ENCODE measurements at regions not wholly inside any gene's neighbourhood (a gene's known extent, or its start where the extent isn't known, plus 50 kb on each side); places are given as distances from the start of the nearest gene placed in this dataset.

DNA sequence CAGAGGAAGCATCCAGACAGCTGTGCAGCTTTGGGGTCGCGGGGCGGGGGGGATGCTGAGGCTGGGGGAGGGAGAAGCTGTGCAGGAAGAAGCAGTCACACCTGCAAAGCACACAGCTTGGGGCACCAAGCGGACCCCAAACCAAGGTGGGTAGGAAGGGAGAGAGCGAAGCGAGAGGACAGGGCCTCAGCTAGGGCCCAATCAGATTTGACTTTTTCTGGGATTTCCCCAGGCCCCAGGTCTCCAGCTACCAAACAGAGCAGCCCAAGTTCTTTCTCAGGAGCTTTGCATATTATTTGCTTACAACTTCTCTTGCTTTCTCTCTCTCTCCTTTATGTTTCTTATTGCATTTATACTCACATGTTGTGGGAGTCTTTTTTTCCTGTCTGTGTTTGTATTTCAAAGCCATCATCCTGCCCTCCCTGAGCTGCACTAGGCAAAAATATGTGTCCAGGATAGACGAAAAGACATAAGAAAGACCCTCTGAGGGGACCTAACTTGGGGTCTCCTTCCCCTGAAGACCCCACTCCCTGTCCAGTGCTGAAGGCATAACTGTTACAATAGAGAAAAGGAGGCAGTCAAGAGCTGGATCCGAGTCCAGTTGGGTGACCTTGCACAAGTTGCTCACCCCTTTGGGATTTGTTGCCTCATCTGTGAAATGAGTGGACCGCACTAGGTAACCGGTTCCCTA, 50.6 kb upstream of the SMNDC1 start:
- no peak for DNase-seq

DNA sequence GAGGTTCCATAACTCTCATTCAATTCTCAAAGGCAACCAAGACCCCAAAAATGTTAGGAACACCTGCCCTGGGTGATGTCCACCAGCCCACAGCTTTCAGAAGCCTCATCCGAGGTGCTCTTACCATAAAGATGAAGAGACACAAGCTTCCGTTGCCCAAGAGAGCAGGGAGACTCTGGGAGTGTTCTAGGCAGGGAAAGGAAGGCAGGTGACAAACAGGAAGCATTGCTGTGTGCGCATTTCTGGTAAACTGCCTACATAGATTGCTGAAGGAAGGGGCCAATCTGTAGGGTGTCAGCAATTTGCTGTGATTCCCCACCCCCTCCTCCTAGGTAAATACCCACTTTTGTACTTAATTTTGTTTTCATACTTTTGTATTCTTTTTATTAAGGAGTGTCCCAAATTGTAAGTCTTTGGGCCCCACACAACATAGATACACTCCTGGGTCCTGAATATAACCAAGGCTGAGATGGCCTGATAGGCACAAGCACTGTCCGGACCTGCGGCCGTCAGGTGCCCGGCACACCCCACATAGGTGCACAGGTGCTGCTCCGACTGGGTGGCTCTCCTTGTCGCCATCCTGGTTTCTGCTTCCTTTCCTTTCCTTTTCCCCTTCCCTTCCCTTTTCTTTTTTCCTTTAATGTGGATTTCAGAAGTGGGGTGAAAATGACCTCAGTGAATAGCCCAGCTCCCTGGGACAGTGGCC, 51.4 kb upstream of the SMNDC1 start:
- no peak for DNase-seq

DNA sequence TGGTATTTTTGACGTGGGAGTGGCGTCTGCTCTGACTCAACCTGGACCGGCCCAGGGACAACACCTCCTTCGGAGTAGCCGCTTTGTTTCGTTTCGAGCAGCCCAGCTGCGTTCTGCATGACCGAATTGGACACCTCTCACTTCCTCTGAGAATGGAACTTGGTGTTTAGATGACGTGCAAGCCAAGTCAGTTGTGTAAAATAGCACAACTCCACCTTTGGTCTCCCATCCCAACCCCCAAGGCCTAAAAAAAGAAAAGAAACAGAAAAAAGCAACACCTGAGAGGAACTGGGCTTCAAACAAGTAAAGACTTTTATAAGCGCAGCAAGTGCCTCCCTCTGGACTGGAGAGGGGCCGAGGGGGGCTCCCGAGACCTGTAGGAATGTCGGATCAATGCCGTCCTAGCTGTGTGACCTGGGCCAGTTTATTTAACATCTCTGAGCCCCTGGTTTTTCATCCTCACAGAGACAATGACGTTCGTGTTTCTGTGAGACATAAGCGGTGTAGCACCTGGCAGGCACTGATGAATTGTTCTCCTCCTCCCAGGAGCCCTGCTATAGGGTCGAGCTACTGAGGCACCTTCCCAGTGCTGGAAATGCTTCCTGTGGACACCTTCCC, 52.0 kb upstream of the SMNDC1 start:
- DNase-seq, result no peak

DNA sequence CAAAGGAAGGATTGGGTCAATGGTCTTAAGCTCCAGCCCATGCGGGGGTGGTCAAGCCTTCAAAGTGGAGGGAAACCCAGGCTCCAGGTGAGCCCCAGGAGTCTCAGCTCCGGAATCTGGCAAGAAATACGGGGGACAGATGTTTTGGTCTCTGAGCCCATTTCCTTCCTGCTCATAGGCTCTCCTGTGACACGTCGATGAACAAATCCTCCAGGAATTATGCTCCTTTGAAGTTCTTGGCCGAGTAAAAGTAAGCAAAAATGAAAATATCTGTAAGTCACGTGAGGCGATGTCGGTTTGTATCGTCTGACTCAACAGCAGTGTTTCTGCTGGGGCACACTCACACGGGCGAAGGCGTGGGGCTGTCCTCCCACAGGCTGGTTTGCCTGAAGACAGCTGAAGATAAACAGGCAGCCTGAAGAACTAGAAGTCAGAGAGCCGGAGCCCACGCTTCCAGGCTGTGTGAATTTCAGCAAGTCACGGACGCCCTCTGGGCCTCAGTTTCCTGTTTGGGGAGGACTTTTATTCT, 52.6 kb upstream of the SMNDC1 start:
- DNase-seq, result no peak

- no peak for DNase-seq
These were observed 53.2 kb upstream of the SMNDC1 start for GRCh38 chr10:110357871-110358270.

GRCh38 chr10:110358278-110358677, 53.6 kb upstream of the SMNDC1 start:
- DNase-seq, result no peak

DNA sequence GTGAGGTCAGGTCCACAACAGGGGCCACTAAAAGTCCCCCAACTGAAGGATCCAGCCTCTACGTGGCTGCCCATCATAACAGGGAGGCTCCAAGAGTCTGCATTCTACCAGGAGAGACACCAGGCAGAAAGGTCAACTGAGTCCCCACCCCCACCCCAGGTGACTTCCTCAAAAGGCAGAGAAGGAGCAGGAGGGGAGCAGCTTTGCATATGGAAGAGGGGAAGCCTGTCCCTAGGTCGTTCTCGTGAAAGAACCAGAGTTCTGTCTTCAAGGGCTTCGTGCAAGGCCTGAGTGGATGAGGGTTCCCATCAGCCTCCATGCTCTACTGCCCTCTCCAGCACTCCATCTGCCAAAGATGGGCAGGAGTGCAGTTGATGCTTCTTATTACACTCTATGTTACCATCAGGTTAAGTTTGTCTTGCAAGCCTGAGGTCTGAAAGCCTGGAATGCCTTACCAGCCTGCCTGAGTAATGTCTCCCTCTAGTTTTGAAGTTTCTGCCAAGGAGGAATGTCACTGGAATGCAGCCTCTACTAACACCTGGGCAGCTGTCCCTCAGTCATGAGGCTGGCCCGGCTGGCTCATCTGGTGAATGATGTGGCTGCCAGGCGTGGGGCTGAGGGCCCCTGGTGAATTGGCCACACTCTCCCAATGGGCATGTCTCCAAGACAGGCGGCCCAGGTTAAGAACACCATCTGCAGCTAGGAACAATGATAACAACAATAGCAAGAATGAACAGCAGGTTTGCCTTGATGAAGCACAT, 54.3 kb upstream of the SMNDC1 start:
- no peak for DNase-seq

DNA sequence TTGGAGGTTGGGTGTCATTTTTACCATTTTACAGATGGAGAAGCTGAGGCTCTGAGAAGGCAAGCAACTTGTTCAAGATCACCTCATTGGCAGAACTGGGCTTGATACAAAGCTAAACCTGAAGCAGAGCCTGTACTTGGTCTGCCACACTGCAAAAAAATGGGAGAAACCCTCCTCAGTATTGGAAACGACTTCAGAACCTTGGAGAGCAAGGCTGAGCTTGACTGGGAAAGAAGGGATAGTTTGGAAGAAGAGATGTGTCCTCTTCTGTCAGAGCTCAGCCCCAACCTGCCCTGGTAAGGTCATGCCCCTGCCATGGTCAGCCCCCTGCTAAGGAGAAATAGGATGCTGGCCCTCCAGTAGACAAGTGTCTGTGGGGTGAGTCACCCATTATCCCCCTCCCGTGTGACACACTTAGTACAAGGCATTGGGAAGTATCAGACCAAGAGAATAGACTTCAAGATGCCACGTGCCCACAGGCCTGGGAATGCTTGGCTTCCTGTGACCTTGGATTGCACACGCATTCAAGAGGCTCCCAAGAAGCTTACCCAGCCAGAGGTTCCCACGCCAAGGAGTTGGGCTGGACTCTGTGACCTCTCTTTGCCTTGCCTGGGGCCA, 56.2 kb upstream of the SMNDC1 start:
- DNase-seq, result no peak

DNA sequence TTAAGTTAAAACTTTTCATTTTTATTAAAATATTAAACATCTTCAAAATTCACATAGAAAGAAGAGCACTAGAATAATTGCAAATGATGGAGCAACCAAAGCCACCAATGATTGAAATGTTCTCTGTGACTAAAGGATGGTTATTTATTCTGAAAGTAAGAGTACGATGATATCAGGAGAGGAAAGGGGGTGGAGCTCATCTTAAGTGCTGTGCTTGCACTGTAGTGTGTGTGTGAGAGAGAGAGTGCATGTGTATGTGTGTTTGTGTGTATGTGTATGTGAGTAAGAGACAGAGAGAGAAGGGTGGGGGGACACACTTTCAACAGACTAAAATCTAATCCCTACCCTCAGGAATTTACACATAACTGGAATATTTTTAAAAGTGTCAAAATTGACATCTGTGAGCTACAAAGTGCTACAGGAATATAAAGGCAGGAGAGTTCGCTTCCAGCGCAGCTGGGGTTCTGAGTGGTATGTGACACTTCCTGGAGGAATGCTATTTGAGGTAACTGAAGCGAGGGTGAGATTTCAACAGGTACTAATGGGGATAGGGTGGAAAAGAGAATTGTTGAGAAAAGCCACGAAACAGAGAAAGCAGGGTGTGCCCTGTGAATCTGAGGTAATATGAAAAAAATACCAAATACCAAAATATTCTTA, 57.2 kb upstream of the SMNDC1 start:
- no peak for DNase-seq

GRCh38 chr10:110363572-110364411, 59.1 kb upstream of the SMNDC1 start:
- no peak for DNase-seq

DNA sequence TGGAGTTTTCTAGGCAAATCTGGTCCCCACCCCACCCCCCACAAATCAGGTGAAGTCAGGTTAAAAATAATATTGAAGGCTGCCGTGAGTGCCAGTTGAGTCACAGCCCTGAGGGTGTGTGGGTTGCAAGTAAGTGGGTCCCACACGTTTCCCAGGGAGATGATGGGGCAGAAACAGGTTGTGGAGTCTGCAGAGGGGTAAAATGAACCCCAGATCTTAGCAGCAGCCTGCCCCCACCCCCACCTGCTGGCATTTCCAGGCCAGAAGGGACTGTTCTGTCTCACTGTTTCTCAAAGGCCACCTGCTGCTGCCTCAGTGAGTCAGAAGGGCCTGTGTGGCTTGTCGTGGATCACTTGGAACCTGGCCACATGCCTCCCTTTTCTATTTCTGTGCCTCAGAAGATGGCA, 59.8 kb upstream of the SMNDC1 start:
- DNase-seq, result no peak

GRCh38 chr10:110365356-110366143, 60.8 kb upstream of the SMNDC1 start:
- DNase-seq, result no peak

DNA sequence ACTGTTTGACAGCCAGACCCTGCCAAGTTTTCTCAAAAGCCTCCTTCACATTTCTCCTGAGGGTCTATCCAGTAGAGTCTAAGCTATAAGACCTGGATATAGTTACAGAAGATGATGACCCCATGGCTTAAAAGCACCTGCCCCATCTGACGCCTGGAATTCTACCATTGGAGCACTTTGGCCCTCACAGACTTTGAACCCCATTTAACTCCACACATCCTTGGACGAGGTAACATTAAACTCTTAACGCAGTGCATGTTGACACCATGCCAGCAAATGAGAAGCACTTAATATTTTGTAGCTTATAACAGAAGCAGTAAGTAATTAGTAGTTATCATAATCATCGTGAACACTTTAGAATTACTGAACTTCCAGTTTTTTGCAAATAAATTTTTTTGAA, 61.9 kb upstream of the SMNDC1 start:
- no peak for DNase-seq

GRCh38 chr10:110368002-110368401, 63.3 kb upstream of the SMNDC1 start:
- no peak for DNase-seq

GRCh38 chr10:110368556-110368955, 63.8 kb upstream of the SMNDC1 start:
- DNase-seq, result no peak

GRCh38 chr10:110370006-110370405, 65.3 kb upstream of the SMNDC1 start:
- DNase-seq, result no peak

GRCh38 chr10:110372656-110373055, 67.9 kb upstream of the SMNDC1 start:
- DNase-seq, result no peak

GRCh38 chr10:110373059-110373458, 68.3 kb upstream of the SMNDC1 start:
- DNase-seq, result no peak

- no peak for DNase-seq
These were observed 69.3 kb upstream of the SMNDC1 start for GRCh38 chr10:110373857-110374654.

GRCh38 chr10:110375121-110375520, 70.4 kb upstream of the SMNDC1 start:
- DNase-seq, result no peak

All from retina (tissue), 1 donor.